GM10266 (cell line): ENCODE measurements at regions not wholly inside any gene's neighbourhood (a gene's known extent, or its start where the extent isn't known, plus 50 kb on each side); places are given as distances from the start of the nearest gene placed in this dataset.

Experiments used
- DNase-seq: peaks from one replicate; pipeline ENCODE4 v3.0.0; 2012; ENCODE audit errors: extremely low spot score
- CTCF ChIP-seq: IDR thresholded peaks from 2 replicates; pipeline ENCODE4 v1.5.1; 2012; ENCODE audit warnings: mild to moderate bottlenecking, low read depth; ENCODE audit not compliant: control insufficient read depth, insufficient read depth; ENCODE audit errors: missing control alignments

- no peak for TF ChIP-seq CTCF
- no peak for DNase-seq
Measured at GRCh38 chr1:61581251-61581650, 143.7 kb downstream of the TM2D1 start.

GRCh38 chr1:61580417-61580816 is 144.5 kb downstream of the TM2D1 start:
- no peak for TF ChIP-seq CTCF
- no peak for DNase-seq

- no peak for TF ChIP-seq CTCF
- DNase-seq, result no peak
Measured at GRCh38 chr1:61579802-61580201, 145.1 kb downstream of the TM2D1 start.

- DNase-seq, result no peak
- TF ChIP-seq CTCF, result no peak
Measured at GRCh38 chr1:61572046-61572445, 152.9 kb downstream of the TM2D1 start.

GRCh38 chr1:61570191-61570590 is 154.8 kb downstream of the TM2D1 start:
- TF ChIP-seq CTCF, result no peak
- no peak for DNase-seq

- DNase-seq, result no peak
- no peak for TF ChIP-seq CTCF
Measured at GRCh38 chr1:61569303-61569621, 155.7 kb downstream of the TM2D1 start.

- no peak for TF ChIP-seq CTCF
- DNase-seq, result no peak
Measured at GRCh38 chr1:61568460-61569302, 156.3 kb downstream of the TM2D1 start.
